ENCODE measurements at regions not wholly inside any gene's neighbourhood (a gene's known extent, or its start where the extent isn't known, plus 50 kb on each side); places are given as distances from the start of the nearest gene placed in this dataset.

- no peak overlapping the region for H3K9ac ChIP-seq (ENCODE audit: low read depth, low read length)
- H3K9me3 ChIP-seq (ENCODE audit: control insufficient read depth, insufficient read depth, low read length): no peaks in the 10 kb centered on the region; the same call in 1 of the 2 replicates
- H3K4me1 ChIP-seq (ENCODE audit: insufficient read depth, low read length): no peaks in the 10 kb centered on the region
- H3K36me3 ChIP-seq (ENCODE audit: insufficient read depth, low read length): no peaks in the 10 kb centered on the region
Measured at GRCh38 chr18:61736133-61736532, 156.7 kb downstream of the RNF152 start.

GRCh38 chr18:61735564-61736102 is 157.2 kb downstream of the RNF152 start:
- no peaks in the 10 kb centered on the region; the same call in 1 of the 2 replicates for H3K9me3 ChIP-seq (ENCODE audit: control insufficient read depth, insufficient read depth, low read length)
- H3K36me3 ChIP-seq (ENCODE audit: insufficient read depth, low read length): no peaks in the 10 kb centered on the region
- H3K9ac ChIP-seq (ENCODE audit: low read depth, low read length): no peak overlapping the region
- no peaks in the 10 kb centered on the region for H3K4me1 ChIP-seq (ENCODE audit: insufficient read depth, low read length)

GRCh38 chr18:61734396-61734795 is 158.4 kb downstream of the RNF152 start:
- H3K4me1 ChIP-seq (ENCODE audit: insufficient read depth, low read length): no peaks in the 10 kb centered on the region
- no peaks in the 10 kb centered on the region; the same call in 1 of the 2 replicates for H3K9me3 ChIP-seq (ENCODE audit: control insufficient read depth, insufficient read depth, low read length)
- H3K9ac ChIP-seq (ENCODE audit: low read depth, low read length): no peak overlapping the region
- H3K36me3 ChIP-seq (ENCODE audit: insufficient read depth, low read length): no peaks in the 10 kb centered on the region

GRCh38 chr18:61732854-61733253 is 160.0 kb downstream of the RNF152 start:
- Histone ChIP-seq H3K4me1 (ENCODE audit: insufficient read depth, low read length) (no peaks in the 10 kb centered on the region), H3K36me3 (ENCODE audit: insufficient read depth, low read length) (no peaks in the 10 kb centered on the region), H3K9ac (ENCODE audit: low read depth, low read length) (no peak overlapping the region), H3K9me3 (ENCODE audit: control insufficient read depth, insufficient read depth, low read length) (no peaks in the 10 kb centered on the region)

- no peaks in the 10 kb centered on the region for H3K36me3 ChIP-seq (ENCODE audit: insufficient read depth, low read length)
Measured at GRCh38 chr18:61731693-61732376, 161.0 kb downstream of the RNF152 start.

GRCh38 chr18:61731178-61731577 is 161.6 kb downstream of the RNF152 start:
- Histone ChIP-seq H3K4me1 (ENCODE audit: insufficient read depth, low read length) (no peaks in the 10 kb centered on the region), H3K9me3 (ENCODE audit: control insufficient read depth, insufficient read depth, low read length) (peaks cover 2% of the 10 kb centered on the region; the same call in 1 of the 2 replicates), H3K9ac (ENCODE audit: low read depth, low read length) (no peak overlapping the region), H3K36me3 (ENCODE audit: insufficient read depth, low read length) (no peaks in the 10 kb centered on the region)

More at GRCh38 chr18:61731693-61732376, 161.0 kb downstream of the RNF152 start:
- Histone ChIP-seq H3K4me1 (ENCODE audit: insufficient read depth, low read length) (no peaks in the 10 kb centered on the region), H3K9ac (ENCODE audit: low read depth, low read length) (no peak overlapping the region), H3K9me3 (ENCODE audit: control insufficient read depth, insufficient read depth, low read length) (peaks cover 1% of the 10 kb centered on the region; the same call in 1 of the 2 replicates)

- no peaks in the 10 kb centered on the region for H3K4me1 ChIP-seq (ENCODE audit: insufficient read depth, low read length)
- peaks cover 2% of the 10 kb centered on the region; the same call in 1 of the 2 replicates for H3K9me3 ChIP-seq (ENCODE audit: control insufficient read depth, insufficient read depth, low read length)
- no peaks in the 10 kb centered on the region for H3K36me3 ChIP-seq (ENCODE audit: insufficient read depth, low read length)
- H3K9ac ChIP-seq (ENCODE audit: low read depth, low read length): no peak overlapping the region
Measured at GRCh38 chr18:61729322-61729721, 163.5 kb downstream of the RNF152 start.

GRCh38 chr18:61727241-61728193 is 165.3 kb downstream of the RNF152 start:
- H3K36me3 ChIP-seq (ENCODE audit: insufficient read depth, low read length): no peaks in the 10 kb centered on the region
- no peaks in the 10 kb centered on the region for H3K4me1 ChIP-seq (ENCODE audit: insufficient read depth, low read length)
- H3K9me3 ChIP-seq (ENCODE audit: control insufficient read depth, insufficient read depth, low read length): peaks cover 2% of the 10 kb centered on the region; the same call in 1 of the 2 replicates
- no peak overlapping the region for H3K9ac ChIP-seq (ENCODE audit: low read depth, low read length)

GRCh38 chr18:61724532-61724931 is 168.3 kb downstream of the RNF152 start:
- Histone ChIP-seq H3K36me3 (ENCODE audit: insufficient read depth, low read length) (no peaks in the 10 kb centered on the region; the same call in 1 of the 2 replicates), H3K4me1 (ENCODE audit: insufficient read depth, low read length) (no peaks in the 10 kb centered on the region; the same call in 1 of the 2 replicates), H3K9ac (ENCODE audit: low read depth, low read length) (no peak overlapping the region), H3K9me3 (ENCODE audit: control insufficient read depth, insufficient read depth, low read length) (peaks cover 2% of the 10 kb centered on the region; the same call in 1 of the 2 replicates)

- peaks cover 2% of the 10 kb centered on the region; the same call in 1 of the 2 replicates for H3K9me3 ChIP-seq (ENCODE audit: control insufficient read depth, insufficient read depth, low read length)
- H3K36me3 ChIP-seq (ENCODE audit: insufficient read depth, low read length): no peaks in the 10 kb centered on the region; the same call in 1 of the 2 replicates
- peaks cover 4% of the 10 kb centered on the region; the same call in 1 of the 2 replicates for H3K4me1 ChIP-seq (ENCODE audit: insufficient read depth, low read length)
- no peak overlapping the region for H3K9ac ChIP-seq (ENCODE audit: low read depth, low read length)
Measured at GRCh38 chr18:61722247-61722646, 170.6 kb downstream of the RNF152 start.

GRCh38 chr18:61720496-61720895 is 172.3 kb downstream of the RNF152 start:
- Histone ChIP-seq H3K4me1 (ENCODE audit: insufficient read depth, low read length) (peaks cover 4% of the 10 kb centered on the region; the same call in 1 of the 2 replicates), H3K9ac (ENCODE audit: low read depth, low read length) (no peak overlapping the region), H3K9me3 (ENCODE audit: control insufficient read depth, insufficient read depth, low read length) (no peaks in the 10 kb centered on the region), H3K36me3 (ENCODE audit: insufficient read depth, low read length) (no peaks in the 10 kb centered on the region; the same call in 1 of the 2 replicates)

- Histone ChIP-seq H3K9ac (ENCODE audit: low read depth, low read length) (no peak overlapping the region), H3K9me3 (ENCODE audit: control insufficient read depth, insufficient read depth, low read length) (no peaks in the 10 kb centered on the region)
Measured at GRCh38 chr18:61719671-61720070, 173.1 kb downstream of the RNF152 start.

GRCh38 chr18:61718944-61719343 is 173.9 kb downstream of the RNF152 start:
- Histone ChIP-seq H3K9me3 (ENCODE audit: control insufficient read depth, insufficient read depth, low read length) (no peaks in the 10 kb centered on the region), H3K9ac (ENCODE audit: low read depth, low read length) (no peak overlapping the region), H3K4me1 (ENCODE audit: insufficient read depth, low read length) (peaks cover 4% of the 10 kb centered on the region; the same call in 1 of the 2 replicates)

More at GRCh38 chr18:61719671-61720070, 173.1 kb downstream of the RNF152 start:
- peaks cover 4% of the 10 kb centered on the region; the same call in 1 of the 2 replicates for H3K4me1 ChIP-seq (ENCODE audit: insufficient read depth, low read length)
- no peaks in the 10 kb centered on the region; the same call in 1 of the 2 replicates for H3K36me3 ChIP-seq (ENCODE audit: insufficient read depth, low read length)

GRCh38 chr18:61714421-61714820 is 178.4 kb downstream of the RNF152 start:
- Histone ChIP-seq H3K9ac (ENCODE audit: low read depth, low read length) (no peak overlapping the region), H3K4me1 (ENCODE audit: insufficient read depth, low read length) (0 out of 2 replicates have a peak, but pooled peaks cover 4% of the 10 kb centered on the region), H3K36me3 (ENCODE audit: insufficient read depth, low read length) (no peaks in the 10 kb centered on the region; the same call in 1 of the 2 replicates), H3K9me3 (ENCODE audit: control insufficient read depth, insufficient read depth, low read length) (no peaks in the 10 kb centered on the region)

More at GRCh38 chr18:61718944-61719343, 173.9 kb downstream of the RNF152 start:
- H3K36me3 ChIP-seq (ENCODE audit: insufficient read depth, low read length): no peaks in the 10 kb centered on the region; the same call in 1 of the 2 replicates

Measured in ES-I3 (cell line).